A673 (cell line): ENCODE measurements at regions not wholly inside any gene's neighbourhood (a gene's known extent, or its start where the extent isn't known, plus 50 kb on each side); places are given as distances from the start of the nearest gene placed in this dataset.
"Not testable (repeated sequence)": the region's sequence is repeated elsewhere in the genome, so short reads cannot be mapped to it uniquely, and the experiment has no call there.

Experiments
- BruUV-seq: library from RNA; stranded (reverse); fragments of 400-500 nt; replicated peaks from 2 replicates; lab custom pipeline; 2021; lab: Mats Ljungman, UMichigan
- CTCF ChIA-PET: fragments of 300-600 bp; sonication (Branson Sonifier 250); formaldehyde crosslinking; loops from one replicate; lab custom pipeline; 2022; ENCODE audit warnings: antibody characterized with exemption; lab: Charles Lee
- POLR2A ChIA-PET: fragments of 300-600 bp; sonication (Branson Sonifier 250); formaldehyde crosslinking; loops from one replicate; lab custom pipeline; 2022; ENCODE audit warnings: antibody characterized with exemption; ENCODE audit not compliant: low non-redundant PET; lab: Charles Lee
- DNase-seq: peaks from one replicate; pipeline ENCODE4 v3.0.0-alpha.2; 2015; ENCODE audit warnings: low spot score
- H3K27ac ChIP-seq: fragments of 200-600 bp; sonication (generic); 2 replicates; pipeline ENCODE4 v1.5.1; 2016; ENCODE audit warnings: mixed run types, low read depth, mild to moderate bottlenecking, mixed read lengths, antibody characterized with exemption, low read length; ENCODE audit not compliant: poor library complexity, severe bottlenecking
- H3K27me3 ChIP-seq: fragments of 200-600 bp; sonication (generic); replicated peaks from 2 replicates; pipeline ENCODE4 v1.6.1; 2017; ENCODE audit warnings: mixed run types, low read depth, mild to moderate bottlenecking, mixed read lengths, antibody characterized with exemption, low read length; ENCODE audit not compliant: insufficient read depth, poor library complexity
- H3K36me3 ChIP-seq: fragments of 200-600 bp; sonication (generic); 2 replicates; pipeline ENCODE4 v1.6.1; 2016; ENCODE audit warnings: mixed run types, mild to moderate bottlenecking, mixed read lengths, antibody characterized with exemption, low read length; ENCODE audit not compliant: insufficient read depth, poor library complexity, severe bottlenecking
- H3K4me1 ChIP-seq: fragments of 200-600 bp; sonication (generic); 2 replicates; pipeline ENCODE4 v1.6.1; 2017; ENCODE audit warnings: mixed run types, mild to moderate bottlenecking, mixed read lengths, antibody characterized with exemption, low read length; ENCODE audit not compliant: insufficient read depth, poor library complexity, severe bottlenecking
- H3K4me3 ChIP-seq: fragments of 200-600 bp; sonication (generic); 2 replicates; pipeline ENCODE4 v1.5.1; 2016; ENCODE audit warnings: low read depth, mixed run types, mild to moderate bottlenecking, mixed read lengths, low read length; ENCODE audit not compliant: poor library complexity, severe bottlenecking
- H3K9me3 ChIP-seq: fragments of 200-600 bp; sonication (generic); 2 replicates; pipeline ENCODE4 v1.6.1; 2016; ENCODE audit warnings: mixed run types, low read depth, mild to moderate bottlenecking, mixed read lengths, antibody characterized with exemption, low read length; ENCODE audit not compliant: poor library complexity, severe bottlenecking
- CTCF ChIP-seq: fragments of 300-800, 200-600 bp; sonication (generic); conservative IDR thresholded peaks from 2 replicates; pipeline ENCODE4 v1.5.1; 2017; ENCODE audit warnings: low read depth, mild to moderate bottlenecking, antibody characterized with exemption, low read length, moderate library complexity, mixed read lengths
- EZH2 ChIP-seq: fragments of 200-600 bp; sonication (generic); IDR thresholded peaks from 2 replicates; pipeline ENCODE4 v1.6.1; 2017; ENCODE audit warnings: borderline replicate concordance, low read depth, mild to moderate bottlenecking, mixed read lengths, antibody characterized with exemption, low read length; ENCODE audit not compliant: poor library complexity, severe bottlenecking
- intact Hi-C: fragments of 100-400 bp; cut with micrococcal nuclease; formaldehyde crosslinking; loops from one replicate; pipeline ENCODE4 v1.10.0; 2022; ENCODE audit not compliant: unreplicated experiment

- Histone ChIP-seq H3K4me3 (no peak overlapping the region), H3K27me3 (no peaks in the 10 kb centered on the region), H3K27ac (no peak overlapping the region), H3K4me1 (peaks cover 14% of the 10 kb centered on the region), H3K9me3 (no peaks in the 10 kb centered on the region), H3K36me3 (no peaks in the 10 kb centered on the region)
- intact Hi-C loops, result no loop called here
- DNase-seq, result no peak
- ChIA-PET POLR2A (no interaction called here), CTCF (no interaction called here)
- BruUV-seq, result no TSS peak
- TF ChIP-seq EZH2, result no peak
- TF ChIP-seq CTCF, result no peak
Measured at GRCh38 chr7:94149789-94150545, 145.8 kb upstream of the BET1 start.

GRCh38 chr7:94154182-94154581, 150.0 kb upstream of the BET1 start:
- H3K4me3 ChIP-seq, result no peak overlapping the region
- no peaks in the 10 kb centered on the region for H3K4me1 ChIP-seq
- H3K27me3 ChIP-seq, result no peaks in the 10 kb centered on the region
- no peaks in the 10 kb centered on the region for H3K9me3 ChIP-seq
- no peaks in the 10 kb centered on the region for H3K36me3 ChIP-seq
- ChIA-PET CTCF (no interaction called here), POLR2A (no interaction called here)
- H3K27ac ChIP-seq, result no peak overlapping the region
- intact Hi-C loops, result no loop called here
- BruUV-seq, result no TSS peak
- DNase-seq, result no peak
- no peak for TF ChIP-seq EZH2
- no peak for TF ChIP-seq CTCF

- BruUV-seq, result no TSS peak
- H3K4me3 ChIP-seq, result no peak overlapping the region
- no peaks in the 10 kb centered on the region for H3K27me3 ChIP-seq
- intact Hi-C loops, result no loop called here
- no peak overlapping the region for H3K27ac ChIP-seq
- DNase-seq, result no peak
- POLR2A ChIA-PET, result no interaction called here
- no peaks in the 10 kb centered on the region for H3K4me1 ChIP-seq
- no peaks in the 10 kb centered on the region for H3K9me3 ChIP-seq
- CTCF ChIA-PET, result no interaction called here
- no peak for TF ChIP-seq CTCF
- no peak for TF ChIP-seq EZH2
- H3K36me3 ChIP-seq, result no peaks in the 10 kb centered on the region
Measured at GRCh38 chr7:94154858-94155257, 150.7 kb upstream of the BET1 start.

GRCh38 chr7:94157659-94158306, 153.6 kb upstream of the BET1 start:
- CTCF ChIA-PET, DNase-seq: not testable (repeated sequence)

More at GRCh38 chr7:94157659-94158306, 153.6 kb upstream of the BET1 start:
- BruUV-seq, H3K9me3 ChIP-seq, POLR2A ChIA-PET, H3K36me3 ChIP-seq, H3K4me3 ChIP-seq, H3K27ac ChIP-seq, H3K4me1 ChIP-seq, H3K27me3 ChIP-seq, intact Hi-C loops: not testable (repeated sequence)
